Fibroblast of gingiva (primary cell): ENCODE measurements at regions not wholly inside any gene's neighbourhood (a gene's known extent, or its start where the extent isn't known, plus 50 kb on each side); places are given as distances from the start of the nearest gene placed in this dataset.
A peak's percentile ranks its signal among the peaks of the same experiment; 100 is the strongest.

Experiments
- DNase-seq: peaks from one replicate; pipeline ENCODE4 v3.0.0-alpha.2; 2011; ENCODE audit warnings: low read depth

DNA sequence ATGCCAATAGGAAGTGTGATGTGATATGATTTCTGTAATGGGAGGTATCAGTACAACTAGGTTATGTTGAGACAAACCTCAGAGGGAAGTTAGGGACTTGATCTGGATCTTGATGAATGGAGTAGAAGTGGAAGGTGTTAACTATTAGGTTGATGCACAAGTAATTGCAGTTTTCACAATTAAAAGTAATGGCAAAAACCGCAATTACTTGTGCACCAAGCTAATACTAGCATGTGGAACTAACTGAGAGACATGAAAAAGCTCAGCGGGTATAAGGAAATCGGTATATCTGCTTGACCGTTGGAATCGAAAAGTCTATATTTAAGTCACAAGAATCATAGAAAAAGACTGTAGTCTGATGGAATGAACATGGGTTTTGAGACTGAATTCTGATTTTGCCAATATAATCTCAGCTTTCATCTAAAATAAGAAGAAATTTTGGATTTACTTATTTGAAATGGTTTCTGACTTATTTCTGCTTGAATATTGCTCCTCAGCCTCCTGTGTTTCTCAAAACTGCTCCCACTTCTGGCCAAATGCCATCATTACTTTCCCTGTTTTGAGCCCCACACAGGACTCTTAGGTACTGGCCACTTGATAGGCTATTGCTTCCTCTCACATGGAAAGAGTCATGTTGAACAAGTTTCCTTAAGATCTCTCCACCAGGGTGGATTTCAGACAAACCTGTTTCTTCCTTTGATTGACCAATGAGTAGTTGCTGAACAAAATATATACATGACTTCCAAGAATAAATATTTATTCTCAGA lies 271.5 kb upstream of the COL8A1 start:
- DNase-seq, result no peak

DNA sequence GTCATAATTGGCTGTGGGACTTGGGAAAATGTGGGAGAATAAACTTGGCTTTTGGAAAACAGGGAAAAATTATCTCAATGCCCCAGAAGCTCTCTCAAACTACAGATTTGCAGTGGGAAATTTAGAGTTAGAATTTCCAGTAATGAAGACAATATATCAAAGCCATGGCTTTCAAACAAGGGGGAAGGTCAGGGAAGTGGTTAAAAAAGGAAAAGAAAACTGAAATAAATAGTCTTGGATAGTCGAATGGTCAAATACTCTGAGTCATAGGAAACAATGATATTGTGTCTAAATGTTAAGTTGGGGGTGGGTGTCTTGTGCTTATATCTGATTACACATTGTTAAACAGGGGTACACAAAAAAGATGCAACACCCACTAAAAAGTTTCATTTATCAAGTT lies 272.4 kb upstream of the COL8A1 start:
- no peak for DNase-seq

DNA sequence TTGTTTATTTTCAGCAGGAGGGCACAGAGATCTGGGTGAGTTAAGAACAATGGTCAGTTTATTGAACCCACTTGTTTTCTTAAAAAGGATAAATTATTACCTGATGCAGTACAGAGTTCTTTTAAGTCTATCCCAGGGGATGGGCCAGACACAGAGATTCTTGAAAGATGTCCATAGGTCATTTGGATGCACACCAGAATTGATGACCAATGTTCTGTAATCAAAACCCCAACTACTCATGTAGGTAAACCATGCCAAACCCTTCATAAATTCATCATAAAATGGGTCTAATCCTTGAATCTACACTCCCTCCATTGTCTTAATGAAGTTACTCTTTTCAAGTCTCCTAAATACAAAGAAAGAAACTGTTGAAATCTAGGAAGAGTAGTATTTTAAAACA lies 273.0 kb upstream of the COL8A1 start:
- DNase-seq, result no peak

DNA sequence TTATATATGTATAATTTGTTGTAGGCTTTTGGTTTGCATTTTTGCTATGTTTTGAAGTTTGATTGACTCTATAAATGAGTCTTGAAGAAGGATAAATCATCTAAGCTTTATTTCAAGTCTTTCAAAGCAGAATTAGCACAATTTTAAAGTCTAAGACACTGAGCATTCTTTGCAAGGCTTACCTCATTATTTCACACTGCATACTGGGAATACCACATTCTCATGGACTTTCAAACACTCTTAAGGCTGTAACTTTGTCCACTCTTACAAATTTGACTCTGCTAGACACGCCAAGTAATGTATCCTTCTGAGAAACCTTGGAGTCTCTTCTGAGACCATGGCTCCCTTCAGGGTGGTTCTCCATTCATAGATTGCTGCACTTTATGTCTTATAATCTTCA lies 281.3 kb upstream of the COL8A1 start:
- no peak for DNase-seq

DNA sequence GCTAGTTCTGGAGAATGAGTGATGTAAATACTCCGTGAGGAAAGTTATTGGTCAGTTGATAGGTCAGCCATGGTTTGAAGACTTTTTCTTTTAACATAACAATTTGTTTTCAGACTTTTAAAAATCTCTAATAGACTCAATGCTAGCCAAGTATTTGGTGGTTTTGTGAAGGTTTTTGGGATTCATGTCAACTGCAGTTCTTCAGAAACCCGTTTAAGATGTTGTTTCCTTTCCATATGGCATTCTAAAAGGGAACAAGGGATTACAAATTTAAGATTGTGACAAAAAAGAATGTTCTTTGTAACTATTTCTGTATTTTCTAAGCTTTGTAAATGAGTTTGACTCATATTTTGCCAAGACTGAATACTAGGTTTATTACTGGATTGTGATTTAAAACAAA lies 281.7 kb upstream of the COL8A1 start:
- no peak for DNase-seq

DNA sequence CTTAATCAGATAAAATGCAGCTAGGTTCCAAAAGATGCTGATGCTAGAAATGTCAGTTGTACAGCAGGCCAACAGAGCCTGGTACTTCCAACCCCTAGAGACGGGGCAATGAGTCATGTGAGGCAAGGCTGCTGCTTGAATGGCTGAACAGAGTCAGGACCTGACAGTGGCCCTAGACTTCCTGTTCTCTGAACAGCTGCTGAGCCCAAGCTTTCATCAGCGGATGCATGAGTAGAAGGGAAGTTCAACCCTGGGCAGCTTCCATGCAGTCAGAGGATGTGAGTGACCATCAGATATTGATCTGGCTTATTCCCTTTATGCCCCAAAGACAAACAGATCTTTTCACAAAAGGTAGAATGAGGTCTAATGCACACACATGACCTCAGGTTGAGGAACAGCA lies 282.9 kb upstream of the COL8A1 start:
- no peak for DNase-seq

DNA sequence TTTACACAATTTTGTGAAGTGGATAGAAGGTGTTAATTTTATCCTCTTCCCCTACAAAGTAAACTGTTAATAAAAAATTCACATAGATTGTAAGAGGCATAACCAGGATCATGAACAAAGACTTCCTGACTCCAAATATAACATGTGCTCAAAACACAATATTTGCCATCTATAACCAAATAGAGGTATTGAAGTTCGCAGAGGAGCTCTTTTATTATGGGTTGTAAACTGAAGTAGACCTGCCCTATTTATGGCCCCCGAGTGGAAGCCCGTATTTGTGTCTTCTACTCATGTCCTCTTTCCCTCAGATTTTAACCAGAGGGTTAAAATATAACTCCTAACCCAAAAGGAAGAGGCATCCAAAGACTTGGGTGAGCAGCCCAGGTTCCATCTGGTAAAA lies 285.6 kb upstream of the COL8A1 start:
- DNase-seq, result no peak

DNA sequence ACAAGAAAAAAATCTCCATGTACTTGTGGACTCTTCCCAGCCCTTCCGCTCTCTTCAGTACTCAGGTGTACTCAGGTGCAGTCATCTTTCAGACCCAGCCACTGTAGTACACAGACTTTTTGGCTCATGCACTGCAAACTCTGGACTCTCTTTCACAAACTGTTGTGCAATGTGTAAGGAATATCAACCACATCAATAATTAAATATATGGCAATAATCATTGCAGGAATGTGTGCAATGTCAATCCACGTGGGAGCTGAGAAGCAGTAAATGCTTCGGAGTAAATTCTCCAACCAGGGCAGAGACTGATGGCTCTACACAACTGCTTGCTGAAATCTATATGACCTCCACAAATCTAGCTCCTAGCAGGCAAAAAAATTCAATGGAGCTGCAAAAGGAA lies 287.3 kb upstream of the COL8A1 start:
- peak; percentile 73 for DNase-seq

DNA sequence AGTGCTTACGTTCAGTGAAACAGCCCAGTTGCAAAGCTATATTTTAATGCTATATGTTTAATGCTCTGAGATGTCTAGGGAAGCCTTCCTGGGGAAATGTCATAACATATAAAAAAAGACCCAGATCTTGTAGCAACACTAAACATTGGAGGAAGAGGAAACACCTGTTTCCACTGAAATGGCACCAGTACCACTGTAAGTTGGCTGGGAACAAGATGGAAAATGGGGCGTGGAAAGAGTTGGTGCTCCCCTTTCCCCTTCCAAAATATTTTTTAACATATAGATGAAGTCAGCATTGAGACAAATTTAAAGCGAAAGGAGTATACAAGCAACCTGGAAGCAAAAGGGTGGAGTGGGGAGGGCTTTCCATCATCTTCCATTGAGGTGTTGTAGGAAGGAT lies 289.9 kb upstream of the COL8A1 start:
- DNase-seq, result no peak

DNA sequence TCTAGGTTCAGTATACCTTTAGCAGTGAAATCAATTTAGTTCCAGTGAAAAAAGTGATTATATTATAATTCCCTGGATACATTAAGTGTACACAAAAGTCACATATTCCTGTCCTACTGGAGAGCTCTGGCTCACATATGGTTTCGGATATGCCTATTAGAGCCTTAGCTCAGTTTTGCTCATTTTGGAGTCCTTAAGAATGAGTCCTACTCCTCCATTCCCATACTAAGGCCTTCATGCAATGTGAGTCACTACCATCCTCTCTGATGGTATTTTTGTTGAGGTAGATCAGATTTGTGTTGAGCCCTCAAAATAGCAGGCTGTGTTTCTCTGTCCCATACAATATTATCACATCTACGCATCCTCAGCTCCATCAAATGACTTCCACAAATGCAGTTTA lies 294.2 kb upstream of the COL8A1 start:
- no peak for DNase-seq

DNA sequence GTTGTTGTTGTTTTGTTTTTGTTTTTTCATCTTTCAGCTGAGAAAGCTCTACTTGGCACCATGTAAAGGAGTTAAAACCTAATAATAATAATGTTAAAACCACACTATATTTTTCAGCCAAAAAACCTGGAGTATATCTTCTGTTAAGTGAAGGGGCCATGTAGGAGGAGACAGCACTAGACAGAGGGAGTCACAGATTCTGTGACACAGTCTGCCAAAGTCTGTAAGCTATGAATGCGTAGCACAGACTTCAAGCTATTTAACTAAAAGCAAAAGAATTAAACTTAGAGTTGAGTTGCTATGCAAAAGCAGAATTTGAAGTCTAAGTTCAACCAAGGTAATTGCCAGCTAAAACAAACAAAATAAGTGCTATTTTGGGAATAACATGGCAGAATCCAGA lies 296.0 kb upstream of the COL8A1 start:
- no peak for DNase-seq

DNA sequence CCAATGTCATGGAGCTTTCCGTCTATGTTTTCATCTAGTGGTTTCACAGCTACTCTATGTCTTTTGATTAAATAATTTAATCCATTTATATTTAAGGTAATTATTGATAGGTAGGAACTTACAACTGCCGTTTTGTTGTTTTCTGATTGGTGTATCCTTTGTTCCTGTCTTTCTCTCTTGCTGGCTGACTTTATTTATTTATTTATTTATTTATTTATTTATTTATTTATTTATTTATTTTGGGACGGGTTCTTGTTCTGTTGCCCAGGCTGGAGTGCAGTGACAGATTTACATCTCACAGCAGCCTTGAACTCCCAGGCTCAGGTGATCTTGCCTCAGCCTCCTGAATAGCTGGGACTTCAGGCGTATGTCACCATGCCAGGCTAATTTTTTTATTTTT lies 299.2 kb upstream of the COL8A1 start:
- no peak for DNase-seq

DNA sequence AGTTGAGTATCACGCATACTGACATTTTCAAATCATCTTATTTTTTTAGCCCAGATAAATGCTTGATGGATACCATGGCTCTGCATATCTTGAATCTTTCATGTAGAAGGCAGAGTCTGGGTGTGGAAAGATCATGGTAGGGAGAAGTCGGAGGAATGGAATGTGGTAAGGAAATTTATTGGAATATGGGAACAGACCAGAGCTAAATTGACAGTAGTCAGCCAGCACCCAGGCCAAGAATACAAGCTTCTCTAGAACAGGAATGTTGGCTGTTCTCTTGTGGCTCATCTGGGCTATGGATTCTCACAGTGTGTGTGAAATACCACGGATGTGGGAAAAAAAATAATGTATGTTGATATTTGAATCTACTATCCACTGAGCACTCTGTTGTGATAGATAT lies 305.7 kb upstream of the COL8A1 start:
- DNase-seq, result no peak

DNA sequence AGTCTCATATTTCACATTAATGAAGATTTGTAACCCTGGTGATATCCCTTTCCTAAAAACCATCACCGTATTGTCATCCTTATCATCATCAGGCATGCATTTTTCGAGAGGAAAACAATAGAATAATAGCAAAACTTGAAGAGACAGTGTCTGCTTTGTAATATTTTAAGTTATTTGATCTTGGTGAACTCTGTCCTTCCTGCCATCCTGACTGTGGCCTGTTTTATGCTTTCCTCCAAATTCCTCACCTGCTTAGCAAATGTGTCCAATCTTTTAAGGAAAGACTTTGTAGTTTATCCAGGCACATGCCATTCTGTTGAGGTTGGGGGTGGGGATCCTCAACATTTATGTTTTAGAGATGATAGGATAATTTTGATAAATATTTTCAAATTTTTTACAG lies 306.1 kb upstream of the COL8A1 start:
- DNase-seq, result no peak

DNA sequence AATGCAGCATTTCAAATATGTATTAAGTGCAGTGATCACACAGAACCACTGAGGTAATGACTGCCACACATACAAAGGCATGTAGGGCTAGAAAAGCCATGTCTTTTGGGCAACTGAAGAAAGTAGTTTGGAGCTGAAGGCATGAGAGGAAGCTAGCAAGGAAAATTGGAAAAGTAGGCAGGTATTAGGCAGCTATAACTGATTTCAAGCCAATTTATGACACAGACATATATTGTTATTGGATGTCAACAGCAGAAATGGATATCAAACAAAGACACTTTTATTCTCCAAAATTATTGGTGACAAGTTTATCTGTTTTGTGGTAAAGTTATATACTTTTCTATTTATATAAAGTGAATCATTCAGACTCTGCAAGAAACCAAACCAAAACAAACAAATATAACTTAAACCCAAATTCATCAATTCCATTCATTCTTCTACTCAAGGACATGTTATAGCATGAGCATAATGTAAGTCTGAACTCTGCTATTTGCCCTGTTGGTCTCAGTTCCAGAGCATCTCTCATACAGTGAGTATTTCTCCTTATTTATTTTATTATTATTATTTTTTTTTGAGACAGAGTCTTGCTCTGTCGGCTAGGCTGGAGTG lies 307.4 kb upstream of the COL8A1 start:
- no peak for DNase-seq

DNA sequence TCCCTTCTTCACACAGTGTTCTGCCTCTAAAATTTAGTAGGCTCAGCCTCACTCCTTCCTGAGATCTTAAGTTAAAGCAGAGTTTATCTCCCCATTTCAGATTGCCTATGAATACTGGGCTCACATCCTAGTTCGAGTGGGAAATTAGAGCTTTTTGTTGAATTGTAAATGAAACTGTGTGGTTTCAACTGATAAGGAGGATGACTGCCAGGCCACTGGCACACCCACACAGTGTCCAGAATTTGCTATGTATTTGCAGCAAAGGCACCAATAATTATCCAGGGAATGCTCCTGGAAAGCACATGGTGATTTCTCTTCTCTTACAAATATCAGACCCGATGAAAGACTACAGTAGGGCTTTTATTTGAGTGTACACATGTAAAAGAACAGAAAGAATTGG lies 308.1 kb upstream of the COL8A1 start:
- DNase-seq, result no peak

DNA sequence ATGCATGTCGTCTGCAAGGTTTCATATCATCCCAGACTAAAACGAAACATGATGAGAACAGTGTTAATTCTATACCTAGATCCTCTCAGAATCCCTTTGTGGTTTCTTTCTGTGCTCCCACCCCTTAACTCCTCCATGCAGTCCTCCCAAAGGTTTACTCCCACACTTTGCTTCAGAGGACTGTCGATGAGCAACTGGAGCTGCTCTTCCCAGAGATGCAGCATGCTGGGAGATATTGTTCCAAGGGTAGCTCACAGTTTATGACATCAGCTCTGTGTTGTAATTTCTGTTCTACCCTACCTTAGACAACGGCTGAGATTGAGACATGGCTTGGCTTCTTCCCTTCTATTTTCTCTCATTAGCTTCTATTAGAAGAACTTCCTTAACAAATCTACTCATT lies 313.0 kb upstream of the COL8A1 start:
- DNase-seq, result no peak

DNA sequence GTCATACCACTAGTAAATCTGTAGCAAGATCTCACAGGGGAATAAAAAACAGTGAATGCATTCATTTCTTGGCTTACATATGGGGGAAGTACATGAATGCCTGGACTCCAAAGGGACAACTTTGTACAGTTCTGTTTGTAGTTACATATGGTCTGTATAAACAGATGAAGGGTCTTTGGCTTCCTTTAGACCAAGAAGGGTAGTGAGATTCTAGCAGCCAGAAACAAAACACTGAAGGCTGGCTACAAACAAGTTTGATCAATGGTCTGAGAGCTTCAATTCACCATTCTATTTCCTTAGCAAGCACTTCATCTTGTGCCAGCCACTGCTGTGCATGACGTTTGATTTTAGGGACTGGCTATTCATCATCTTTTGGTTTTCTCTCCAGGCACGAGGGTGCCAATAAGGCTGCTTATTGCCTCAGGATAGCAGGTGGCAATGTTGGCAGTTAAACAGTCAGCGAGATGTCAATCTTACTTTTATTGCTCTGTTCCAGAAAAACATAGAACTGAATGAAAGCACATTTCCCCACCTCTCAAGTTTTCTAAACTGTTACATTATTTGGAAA lies 313.7 kb upstream of the COL8A1 start:
- DNase-seq, result no peak

DNA sequence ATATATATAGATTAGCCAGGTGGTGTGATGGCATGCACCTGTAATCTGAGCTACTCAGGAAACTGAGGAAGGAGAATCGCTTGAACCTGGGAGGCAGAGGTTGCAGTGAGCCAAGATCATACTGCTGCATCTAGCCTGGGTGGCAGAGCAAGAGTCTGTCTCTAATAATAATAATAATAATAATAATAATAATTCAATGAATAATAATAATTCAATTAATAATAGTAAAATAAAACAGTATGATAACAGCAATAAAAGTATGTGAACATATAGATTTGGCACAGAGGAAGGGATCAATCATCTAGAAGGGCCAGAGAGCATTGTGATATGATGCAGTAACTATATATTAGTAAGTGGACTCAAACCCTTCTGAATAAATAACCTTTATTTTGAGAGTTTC lies 314.5 kb upstream of the COL8A1 start:
- DNase-seq, result no peak

DNA sequence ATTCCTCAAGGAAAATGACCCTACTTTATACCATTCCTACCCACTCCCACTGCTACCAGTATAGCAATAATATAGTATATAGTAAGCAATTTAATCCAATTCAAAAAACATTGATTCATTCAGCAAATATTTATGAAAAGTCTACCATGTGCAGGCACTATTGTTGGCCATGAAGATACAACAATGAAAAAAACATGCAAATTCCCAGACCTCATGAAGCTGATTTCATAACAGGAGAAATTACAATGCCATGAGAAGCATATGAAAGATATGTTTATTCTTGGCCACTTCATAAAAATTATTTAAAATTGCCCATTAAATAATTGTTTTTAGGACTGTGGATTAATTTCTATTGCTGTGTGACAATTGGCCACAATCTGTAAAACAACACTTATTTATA lies 315.8 kb upstream of the COL8A1 start:
- no peak for DNase-seq

DNA sequence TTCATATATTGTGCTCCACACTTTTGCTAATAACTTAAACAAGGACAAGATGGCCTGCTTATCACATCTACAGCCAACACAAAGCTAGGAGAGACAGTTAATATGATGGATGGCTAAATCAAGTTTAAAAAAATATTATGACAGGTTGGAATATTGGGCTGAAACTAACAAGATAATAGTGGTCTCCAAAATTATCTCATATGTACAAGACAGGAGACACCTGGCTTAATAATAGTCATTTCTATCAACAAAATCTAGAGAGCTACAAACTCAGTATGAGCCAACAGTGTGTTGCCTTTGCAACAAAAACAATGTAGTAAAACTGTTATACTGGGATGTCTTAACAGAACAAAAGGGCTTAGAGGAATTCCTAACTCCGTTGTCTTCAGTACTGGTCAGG lies 317.1 kb upstream of the COL8A1 start:
- no peak for DNase-seq

DNA sequence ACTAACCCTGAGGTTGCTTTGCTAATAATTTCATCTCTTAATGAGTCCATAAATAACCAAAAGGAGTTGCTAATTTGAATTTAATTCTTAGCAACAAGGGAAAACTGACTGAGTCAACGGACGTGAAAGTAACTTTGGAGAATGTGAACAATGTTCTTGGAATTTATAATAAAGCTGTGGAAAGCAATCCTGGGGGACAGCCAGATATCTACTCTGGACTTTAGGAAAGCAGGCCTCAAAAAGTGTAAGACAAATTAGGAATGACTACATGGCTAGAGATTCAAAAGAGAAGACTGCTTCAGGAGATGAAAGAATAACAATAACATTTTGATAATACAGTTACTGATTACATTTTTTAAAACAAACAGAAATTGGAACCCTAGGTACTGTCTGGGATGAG lies 318.4 kb upstream of the COL8A1 start:
- peak; percentile 80 for DNase-seq

DNA sequence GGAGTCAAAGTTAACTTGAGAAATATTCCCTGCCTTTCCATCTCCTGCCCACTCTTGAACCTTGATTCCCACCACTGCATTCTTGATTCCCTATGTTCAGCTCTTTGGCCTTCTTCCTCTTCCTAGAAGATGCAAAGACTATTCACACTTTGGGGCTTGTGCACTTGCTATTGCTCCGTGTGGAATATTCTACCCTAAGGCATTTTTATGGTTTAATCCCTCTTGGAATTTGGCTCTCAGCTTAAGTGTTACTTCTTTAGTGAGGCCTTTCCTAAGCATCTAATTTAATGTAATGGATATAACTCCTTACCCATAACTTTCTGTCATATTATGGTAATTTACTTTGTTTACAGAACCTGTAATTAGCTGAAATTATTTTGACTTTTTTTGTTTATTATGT lies 318.9 kb upstream of the COL8A1 start:
- DNase-seq, result no peak

DNA sequence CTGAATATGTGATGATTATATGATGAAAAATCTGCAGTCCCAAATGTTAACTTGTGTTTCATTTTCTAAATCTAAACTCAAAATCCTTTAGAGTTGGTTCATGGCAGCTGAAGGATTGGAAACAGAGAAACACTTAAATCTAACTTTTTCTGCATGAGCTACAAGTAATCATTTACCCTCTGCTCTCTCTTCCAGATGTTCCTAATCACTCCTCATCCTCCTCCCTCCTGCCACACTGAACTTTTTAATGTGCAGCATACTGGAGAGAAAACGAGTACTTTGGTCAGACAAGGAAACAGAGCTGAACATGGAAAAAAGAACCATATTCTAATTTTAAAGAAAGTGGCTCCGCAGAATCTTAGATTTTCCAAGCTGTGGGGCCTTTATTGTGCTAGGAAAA lies 321.2 kb upstream of the COL8A1 start:
- peak; percentile 27 for DNase-seq
